HepG2 (cell line): ENCODE measurements at regions not wholly inside any gene's neighbourhood (a gene's known extent, or its start where the extent isn't known, plus 50 kb on each side); places are given as distances from the start of the nearest gene placed in this dataset.

ENCODE experiments used
- BRF2 ChIP-seq: sonication (generic); formaldehyde crosslinking; IDR thresholded peaks from 2 replicates; pipeline ENCODE4 v1.8.1; 2022; ENCODE audit warnings: mild to moderate bottlenecking, missing genetic modification reagents
- CREM ChIP-seq, 2 experiments: sonication (generic) in 1 of 2; formaldehyde crosslinking in 1 of 2; IDR thresholded peaks; 2 replicates each; pipeline versions ENCODE4 v1.4.0 to v1.6.1; 2016 to 2020; ENCODE audit warnings: antibody characterized with exemption in 1 of 2, mild to moderate bottlenecking in 1 of 2, missing genetic modification reagents in 1 of 2
- ERF ChIP-seq: IDR thresholded peaks from 2 replicates; pipeline ENCODE4 v1.6.1; 2018; ENCODE audit warnings: missing biosample characterization, missing genetic modification reagents
- EZH2 ChIP-seq: conservative IDR thresholded peaks from 2 replicates; pipeline ENCODE4 v1.6.1; 2012; ENCODE audit warnings: mild to moderate bottlenecking, low read depth, low read length, moderate library complexity
- HMG20A ChIP-seq: IDR thresholded peaks from 2 replicates; pipeline ENCODE4 v1.6.1; 2016; ENCODE audit warnings: borderline replicate concordance
- IRF9 ChIP-seq: sonication (generic); formaldehyde crosslinking; IDR thresholded peaks from 2 replicates; pipeline ENCODE4 v1.8.0; 2022; ENCODE audit warnings: missing genetic modification reagents, mild to moderate bottlenecking, borderline replicate concordance
- POLR2AphosphoS2 ChIP-seq: IDR thresholded peaks from 2 replicates; pipeline ENCODE4 v1.6.1; 2011; ENCODE audit warnings: low read depth, low read length, improper control_type of control experiment
- SKI ChIP-seq: fragments of 450-650 bp; IDR thresholded peaks from one replicate; pipeline ENCODE4 v1.6.1; 2018; ENCODE audit warnings: mild to moderate bottlenecking; ENCODE audit not compliant: partially characterized antibody
- SRF ChIP-seq: IDR thresholded peaks from 2 replicates; pipeline ENCODE4 v1.6.1; 2011; ENCODE audit warnings: mild to moderate bottlenecking, low read depth, low read length, moderate library complexity
- ZKSCAN8 ChIP-seq: IDR thresholded peaks from 2 replicates; pipeline ENCODE4 v1.6.1; 2016; ENCODE audit warnings: borderline replicate concordance, missing genetic modification reagents, missing compliant biosample characterization
- ZNF138 ChIP-seq: sonication (generic); formaldehyde crosslinking; IDR thresholded peaks from 2 replicates; pipeline ENCODE4 v1.5.0; 2020; ENCODE audit warnings: mild to moderate bottlenecking, low read depth, missing genetic modification reagents
- ZNF276 ChIP-seq: sonication (generic); formaldehyde crosslinking; IDR thresholded peaks from 2 replicates; pipeline ENCODE4 v1.4.0; 2020; ENCODE audit warnings: mild to moderate bottlenecking, low read depth, missing genetic modification reagents

- no peak for TF ChIP-seq IRF9
- TF ChIP-seq POLR2AphosphoS2, result no peak
- no peak for TF ChIP-seq ZKSCAN8 (CRISPR knock-in tag)
- no peak for TF ChIP-seq HMG20A
- no peak for TF ChIP-seq BRF2
- no peak for TF ChIP-seq SKI
- TF ChIP-seq CREM (IDR thresholded peaks at IDR 0.05), result no peak
- no peak for TF ChIP-seq CREM (CRISPR knock-in tag; IDR thresholded peaks at IDR 0.05)
- TF ChIP-seq ERF (CRISPR knock-in tag), result no peak
- TF ChIP-seq ZNF138, result no peak
- TF ChIP-seq SRF, result no peak
- TF ChIP-seq ZNF276 (CRISPR knock-in tag), result no peak
- no peak for TF ChIP-seq EZH2
These were observed 208.4 kb upstream of the DPPA4 start for GRCh38 chr3:109545746-109546145.
